Ovary (tissue), 7 donors: ENCODE measurements at regions not wholly inside any gene's neighbourhood (a gene's known extent, or its start where the extent isn't known, plus 50 kb on each side); places are given as distances from the start of the nearest gene placed in this dataset.

Experiments
- DNase-seq, 5 donors: peaks; one replicate each; pipeline ENCODE4 v3.0.0-alpha.2; 2019 to 2020
- H3K27ac ChIP-seq, 2 donors: fragments of 200-600 bp; one replicate each; pipeline versions ENCODE4 v1.5.1 to v1.8.0; 2019 to 2022
- H3K27me3 ChIP-seq: fragments of 200-600 bp; one replicate; pipeline ENCODE4 v1.8.0; 2022
- H3K36me3 ChIP-seq: fragments of 200-600 bp; sonication (generic); one replicate; pipeline ENCODE4 v1.5.1; 2019
- H3K4me1 ChIP-seq: one replicate; pipeline ENCODE4 v1.8.1; 2013; ENCODE audit warnings: mild to moderate bottlenecking, moderate library complexity; ENCODE audit not compliant: insufficient read depth
- H3K4me3 ChIP-seq: fragments of 200-600 bp; sonication (generic); one replicate; pipeline ENCODE4 v1.5.1; 2017
- H3K9me3 ChIP-seq, 2 donors: fragments of 200-600 bp in 1 of 2; sonication (generic) in 1 of 2; one replicate each; pipeline versions ENCODE4 v1.5.1 to v1.8.1; 2013 to 2019; ENCODE audit warnings: mild to moderate bottlenecking in 1 of 2, moderate library complexity in 1 of 2
- EP300 ChIP-seq: sonication (generic); formaldehyde crosslinking; IDR thresholded peaks from one replicate; pipeline ENCODE4 v1.6.1; 2017; ENCODE audit warnings: antibody characterized with exemption
- POLR2A ChIP-seq: fragments of 450-650 bp; IDR thresholded peaks from one replicate; pipeline ENCODE4 v1.6.1; 2017; ENCODE audit warnings: antibody characterized with exemption, mild to moderate bottlenecking, moderate library complexity
- WGBS, 3 donors: extraction: QIAGEN DNeasy Blood & Tissue Kit in 1 of 3; methylation state at CpG; one replicate each; pipeline versions ENCODE4 v1.1.5 to v1.1.7; 2013 to 2017; 5-methylcytosine and 5-hydroxymethylcytosine counted together
- intact Hi-C, 4 donors: fragments of 100-400 bp; cut with DNase I; formaldehyde crosslinking; loops; one replicate each; pipeline versions ENCODE4 v1.11.0 to v1.15.1; 2022 to 2023
- TF ChIP-seq, protein P1 (sequence below), 3 donors: fragments of 450-650 bp in 2 of 3; fragments of 200-600 bp in 1 of 3; IDR thresholded peaks; one replicate each; pipeline versions ENCODE4 v1.5.1 to v1.8.0; 2016 to 2022; ENCODE audit warnings: antibody characterized with exemption in 3 of 3, mild to moderate bottlenecking in 1 of 3
- donor health status: DM: no; HTN: no; CAD: no; lungs with moderate emphysema.
- donor health status: DM: no; HTN: no; CAD: no.
- donor health status: Bipolar disorder and iron deficiency.
- donor health status: DM: no; HTN: no; CAD: no.
- donor health status: DM: yes; HTN: yes; CAD: no.

DNA sequence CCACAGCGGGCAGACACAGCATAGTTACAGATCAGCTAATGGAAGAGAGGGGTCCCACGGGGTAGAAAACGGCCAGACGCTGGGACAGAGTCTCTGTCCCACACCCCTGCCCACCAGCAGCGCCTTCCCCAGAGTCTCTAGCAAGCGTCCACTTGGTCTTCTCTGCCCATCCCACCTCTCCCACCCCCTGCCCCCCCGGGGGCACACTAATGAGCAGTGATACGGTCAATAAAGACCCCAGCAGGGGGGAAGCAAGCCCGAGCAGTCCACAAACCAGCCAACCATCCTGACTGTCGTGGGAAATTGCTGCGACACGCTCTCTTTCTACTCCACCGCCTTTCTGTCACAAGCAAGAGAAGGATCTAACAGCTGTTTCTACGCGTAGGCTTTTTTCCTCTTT, 374.7 kb downstream of the NPHP4 start:
- Histone ChIP-seq H3K9me3 (no peaks in the 10 kb centered on the region), H3K4me3 (no peak overlapping the region), H3K4me1 (no peaks in the 10 kb centered on the region), H3K36me3 (no peaks in the 10 kb centered on the region), H3K27ac (no peak overlapping the region), H3K27me3 (no peaks in the 10 kb centered on the region)
- 52 to 68% (median 59%) methylated on average over 15 of the region's 15 CpGs for WGBS, 3 donors
- intact Hi-C loops = loop anchor here in 2 of 4 donors (10.0 kb wide), 2 partner anchors 953 to 963 kb away; partner anchors contain the start of gene AJAP1 (in 1 of the 2)
- no peak for DNase-seq
- TF ChIP-seq, protein P1, sequence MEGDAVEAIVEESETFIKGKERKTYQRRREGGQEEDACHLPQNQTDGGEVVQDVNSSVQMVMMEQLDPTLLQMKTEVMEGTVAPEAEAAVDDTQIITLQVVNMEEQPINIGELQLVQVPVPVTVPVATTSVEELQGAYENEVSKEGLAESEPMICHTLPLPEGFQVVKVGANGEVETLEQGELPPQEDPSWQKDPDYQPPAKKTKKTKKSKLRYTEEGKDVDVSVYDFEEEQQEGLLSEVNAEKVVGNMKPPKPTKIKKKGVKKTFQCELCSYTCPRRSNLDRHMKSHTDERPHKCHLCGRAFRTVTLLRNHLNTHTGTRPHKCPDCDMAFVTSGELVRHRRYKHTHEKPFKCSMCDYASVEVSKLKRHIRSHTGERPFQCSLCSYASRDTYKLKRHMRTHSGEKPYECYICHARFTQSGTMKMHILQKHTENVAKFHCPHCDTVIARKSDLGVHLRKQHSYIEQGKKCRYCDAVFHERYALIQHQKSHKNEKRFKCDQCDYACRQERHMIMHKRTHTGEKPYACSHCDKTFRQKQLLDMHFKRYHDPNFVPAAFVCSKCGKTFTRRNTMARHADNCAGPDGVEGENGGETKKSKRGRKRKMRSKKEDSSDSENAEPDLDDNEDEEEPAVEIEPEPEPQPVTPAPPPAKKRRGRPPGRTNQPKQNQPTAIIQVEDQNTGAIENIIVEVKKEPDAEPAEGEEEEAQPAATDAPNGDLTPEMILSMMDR (IDR thresholded peaks at IDR 0.05) = no peak
- TF ChIP-seq POLR2A (no peak), EP300 (no peak)

DNA sequence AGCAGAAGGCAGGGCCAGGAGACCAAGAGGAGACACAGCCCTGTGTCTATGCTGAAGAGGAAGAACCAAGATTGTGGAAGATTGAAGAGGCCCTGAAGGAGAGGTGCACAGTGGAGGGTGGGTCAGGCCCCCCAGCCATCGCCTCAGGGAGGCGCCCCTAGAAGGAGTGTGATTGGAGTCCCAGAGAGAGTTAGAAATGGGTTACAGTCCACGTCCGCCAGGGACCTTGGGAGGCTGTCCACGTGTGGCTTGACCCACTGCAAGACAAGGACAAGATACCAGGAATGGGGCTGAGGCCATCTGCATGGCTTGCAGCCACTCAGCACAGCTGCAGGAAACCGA, 375.1 kb downstream of the NPHP4 start:
- no peaks in the 10 kb centered on the region for H3K36me3 ChIP-seq
- WGBS, 3 donors = 41 to 55% (median 48%) methylated on average over 6 of the region's 6 CpGs
- H3K27me3 ChIP-seq = no peaks in the 10 kb centered on the region
- intact Hi-C loops = loop anchor here in 2 of 4 donors (10.0 kb wide), 2 partner anchors 952 to 962 kb away; partner anchors contain the start of gene AJAP1 (in 1 of the 2)
- TF ChIP-seq POLR2A = no peak
- no peak for TF ChIP-seq EP300
- TF ChIP-seq, protein P1 (IDR thresholded peaks at IDR 0.05) = no peak
- H3K4me1 ChIP-seq = no peaks in the 10 kb centered on the region
- no peak overlapping the region for H3K4me3 ChIP-seq
- H3K27ac ChIP-seq = no peak overlapping the region
- H3K9me3 ChIP-seq = no peaks in the 10 kb centered on the region
- no peak for DNase-seq

DNA sequence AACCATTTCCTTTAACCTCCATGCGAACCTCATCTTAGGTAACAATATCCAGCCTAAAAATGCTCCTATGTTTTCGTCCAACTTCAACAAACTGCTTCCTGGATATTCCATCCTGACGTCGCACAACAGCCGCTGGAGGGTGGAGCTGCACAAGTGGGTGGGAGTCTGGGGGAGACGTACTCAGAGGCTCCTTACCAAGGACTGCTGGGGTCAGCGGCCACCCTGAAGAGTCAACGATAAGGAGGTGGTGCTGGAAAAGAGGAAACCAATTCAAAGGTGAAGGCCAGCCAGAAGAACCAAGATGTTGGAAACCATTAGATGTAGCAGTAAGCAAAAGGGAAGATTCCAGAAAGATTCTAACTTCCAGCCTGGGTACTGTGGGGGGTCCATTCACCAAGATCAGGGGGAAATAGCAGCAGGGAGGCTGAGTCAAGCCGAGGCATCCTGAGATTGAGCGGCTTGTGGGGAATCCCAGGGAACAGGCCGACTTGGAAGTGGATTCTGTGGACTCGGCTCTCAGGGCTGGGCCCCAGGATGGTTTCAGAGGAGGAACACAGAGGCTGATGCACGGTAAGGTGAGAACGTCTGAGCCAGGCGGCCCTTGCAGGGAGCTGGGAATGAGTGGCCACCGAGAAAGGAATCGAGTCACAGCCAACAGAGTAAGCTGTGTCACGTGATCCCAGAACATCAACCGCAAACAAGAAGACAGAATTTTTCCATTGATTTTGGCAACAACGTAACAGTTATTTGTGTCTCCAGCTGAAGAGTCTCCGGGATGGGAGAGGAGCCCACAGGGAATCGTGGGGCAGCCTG, 375.7 kb downstream of the NPHP4 start:
- H3K36me3 ChIP-seq = no peaks in the 10 kb centered on the region
- no peak overlapping the region for H3K4me3 ChIP-seq
- no peaks in the 10 kb centered on the region for H3K27me3 ChIP-seq
- no peaks in the 10 kb centered on the region for H3K4me1 ChIP-seq
- TF ChIP-seq POLR2A = no peak
- TF ChIP-seq, protein P1 (IDR thresholded peaks at IDR 0.05) = no peak
- TF ChIP-seq EP300 = no peak
- no peak for DNase-seq
- intact Hi-C loops = loop anchor here in 2 of 4 donors (10.0 kb wide), 2 partner anchors 952 to 962 kb away; partner anchors contain the start of gene AJAP1 (in 1 of the 2)
- WGBS, 3 donors = 69 to 77% (median 76%) methylated on average over 22 of the region's 22 CpGs
- no peak overlapping the region for H3K27ac ChIP-seq
- H3K9me3 ChIP-seq = no peaks in the 10 kb centered on the region

DNA sequence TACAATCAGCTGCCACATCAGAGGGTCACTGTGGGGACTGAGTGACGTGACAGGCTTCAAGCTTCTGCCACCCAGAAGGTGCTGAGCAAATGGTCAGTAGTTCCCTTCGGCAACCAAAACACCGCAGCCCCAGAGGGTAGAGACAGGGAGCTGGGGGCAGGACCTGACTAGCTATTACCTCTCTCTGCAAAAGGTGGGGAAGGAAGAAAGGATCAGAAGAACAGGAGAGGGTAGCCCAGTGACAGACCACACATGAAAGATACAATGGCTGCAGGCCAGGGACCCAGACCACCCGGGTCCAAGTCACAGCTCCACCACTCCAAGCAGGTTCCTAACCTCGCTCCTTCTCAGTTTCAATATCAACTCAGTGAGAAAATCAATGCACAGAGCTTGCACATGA, 377.1 kb downstream of the NPHP4 start:
- H3K27me3 ChIP-seq = no peaks in the 10 kb centered on the region
- H3K36me3 ChIP-seq = no peaks in the 10 kb centered on the region
- intact Hi-C loops = loop anchor here in 2 of 4 donors (10.0 kb wide), 2 partner anchors 950 to 960 kb away; partner anchors contain the start of gene AJAP1 (in 1 of the 2)
- TF ChIP-seq, protein P1 (IDR thresholded peaks at IDR 0.05) = no peak
- TF ChIP-seq POLR2A (no peak), EP300 (no peak)
- H3K4me3 ChIP-seq = no peak overlapping the region
- WGBS, 3 donors = 61 to 70% (median 67%) methylated on average over 5 of the region's 5 CpGs
- DNase-seq = no peak
- no peaks in the 10 kb centered on the region for H3K9me3 ChIP-seq
- H3K4me1 ChIP-seq = no peaks in the 10 kb centered on the region
- H3K27ac ChIP-seq = no peak overlapping the region
